HG03378 (cell line): ENCODE measurements at regions not wholly inside any gene's neighbourhood (a gene's known extent, or its start where the extent isn't known, plus 50 kb on each side); places are given as distances from the start of the nearest gene placed in this dataset.
"Not testable (repeated sequence)": the region's sequence is repeated elsewhere in the genome, so short reads cannot be mapped to it uniquely, and the experiment has no call there.

Source experiments
- ATAC-seq: cut with Tn5 transposase; IDR thresholded peaks from one replicate; pipeline ENCODE4 v1.9.1; 2021; ENCODE audit warnings: mild to moderate bottlenecking, moderate library complexity; ENCODE audit not compliant: unreplicated experiment

- ATAC-seq, result no peak
Measured at GRCh38 chr4:73348185-73348584, 55.9 kb upstream of the ALB start.

- no peak for ATAC-seq
Measured at GRCh38 chr4:73347497-73347896, 56.6 kb upstream of the ALB start.

GRCh38 chr4:73345399-73345975 is 58.6 kb upstream of the ALB start:
- ATAC-seq, result no peak

DNA sequence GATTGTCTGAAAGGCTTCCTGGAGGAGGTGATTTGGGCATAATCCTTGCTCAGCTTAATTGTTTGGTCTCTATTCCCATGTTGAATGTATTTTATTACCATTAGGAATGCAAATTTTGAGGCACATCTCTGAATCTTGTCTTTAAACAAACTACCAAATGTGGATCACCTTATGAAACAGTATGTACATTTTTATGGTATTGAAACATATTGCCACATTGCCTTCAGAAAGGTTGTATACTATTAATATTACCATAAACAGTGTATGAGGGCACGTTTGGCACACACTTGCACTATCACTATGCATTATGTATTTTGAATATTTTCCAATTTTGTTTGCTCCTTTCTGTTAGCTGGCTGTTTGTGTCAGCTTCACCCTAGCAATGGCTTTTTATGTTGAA is 60.0 kb upstream of the ALB start:
- no peak for ATAC-seq

GRCh38 chr4:73343432-73343831 is 60.7 kb upstream of the ALB start:
- ATAC-seq, result no peak

- ATAC-seq, result peak; percentile 54
Measured at GRCh38 chr4:73341454-73341853, 62.6 kb upstream of the ALB start.

GRCh38 chr4:73340917-73341316 is 63.2 kb upstream of the ALB start:
- ATAC-seq, result no peak

GRCh38 chr4:73335679-73336078 is 68.4 kb upstream of the ALB start:
- ATAC-seq, result no peak

- ATAC-seq, result not testable (repeated sequence)
Measured at GRCh38 chr4:73332012-73332411, 72.1 kb upstream of the ALB start.

DNA sequence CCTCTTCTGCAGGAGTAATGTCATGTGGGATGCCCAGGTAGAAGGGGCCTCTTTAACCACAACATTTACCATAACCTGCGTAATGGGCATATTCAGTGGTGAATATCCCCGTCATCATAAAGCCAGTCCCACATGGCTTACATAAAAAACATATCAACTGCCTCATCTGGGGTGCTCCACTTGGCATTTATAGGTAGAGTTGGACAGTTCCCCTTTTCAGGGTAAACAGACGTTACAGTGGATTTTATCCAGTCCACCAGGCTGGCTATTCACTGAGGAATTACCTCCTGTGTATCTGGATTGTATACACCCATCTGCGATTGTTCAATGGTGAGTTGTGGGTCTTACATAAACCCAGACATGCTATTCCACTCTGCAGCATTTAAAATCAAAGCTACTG is 70.7 kb upstream of the ANKRD17 start:
- no peak for ATAC-seq

DNA sequence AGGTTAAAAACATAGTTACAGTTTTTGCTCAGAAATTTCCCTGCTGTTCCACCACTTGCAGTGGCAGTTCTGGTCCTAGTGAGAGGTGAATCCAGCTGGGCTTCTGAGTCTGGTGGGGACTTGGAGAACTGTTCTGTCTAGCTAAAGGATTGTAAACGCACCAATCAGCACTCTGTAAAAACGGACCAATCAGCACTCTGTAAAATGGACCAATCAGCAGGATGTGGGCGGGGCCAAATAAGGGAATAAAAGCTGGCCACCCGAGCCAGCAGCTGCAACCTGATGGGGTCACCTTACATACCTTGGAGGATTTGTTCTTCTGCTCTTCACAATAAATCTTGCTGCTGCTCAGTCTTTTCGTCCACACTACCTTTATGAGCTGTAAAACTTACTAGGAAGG is 67.2 kb upstream of the ANKRD17 start:
- ATAC-seq, result not testable (repeated sequence)

- ATAC-seq, result no peak
Measured at GRCh38 chr4:73317092-73317491, 58.5 kb upstream of the ANKRD17 start.

DNA sequence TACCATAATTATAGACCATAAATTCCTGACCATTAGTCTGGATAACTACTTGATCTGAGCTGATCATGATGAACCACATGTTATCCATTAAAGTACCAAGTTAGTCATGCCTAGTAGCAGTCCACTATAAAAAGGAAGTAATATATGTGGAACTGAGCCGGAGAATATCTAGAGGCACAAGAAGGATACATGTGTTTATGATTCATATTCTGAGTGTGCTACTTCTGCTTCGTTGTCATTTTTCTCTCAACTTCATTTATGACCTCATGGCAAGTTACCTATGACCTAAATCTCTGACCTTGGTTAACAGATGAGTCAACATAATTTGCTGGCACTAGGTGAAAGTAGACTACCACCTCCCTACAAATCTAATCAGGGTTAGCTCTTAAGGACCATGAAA is 56.5 kb upstream of the ANKRD17 start:
- no peak for ATAC-seq

DNA sequence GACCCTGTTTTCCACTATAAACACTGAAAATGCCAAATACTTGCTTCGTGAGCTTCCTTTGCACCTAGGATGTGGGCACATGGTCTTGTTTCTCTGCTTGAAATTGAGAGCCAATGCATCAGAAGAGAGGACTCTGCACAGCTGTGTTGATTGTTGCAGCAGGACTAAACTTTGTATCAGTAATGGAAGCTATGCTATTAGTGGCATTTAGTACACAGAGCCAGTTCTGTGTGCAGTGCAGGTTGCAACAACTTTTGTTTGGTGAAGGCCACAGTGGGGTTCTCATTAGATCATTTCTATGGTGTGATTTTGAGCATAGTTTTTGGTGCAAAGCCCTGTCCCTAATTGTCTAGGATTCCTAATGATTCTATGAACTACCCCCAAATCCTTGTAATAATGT is 54.4 kb upstream of the ANKRD17 start:
- no peak for ATAC-seq

DNA sequence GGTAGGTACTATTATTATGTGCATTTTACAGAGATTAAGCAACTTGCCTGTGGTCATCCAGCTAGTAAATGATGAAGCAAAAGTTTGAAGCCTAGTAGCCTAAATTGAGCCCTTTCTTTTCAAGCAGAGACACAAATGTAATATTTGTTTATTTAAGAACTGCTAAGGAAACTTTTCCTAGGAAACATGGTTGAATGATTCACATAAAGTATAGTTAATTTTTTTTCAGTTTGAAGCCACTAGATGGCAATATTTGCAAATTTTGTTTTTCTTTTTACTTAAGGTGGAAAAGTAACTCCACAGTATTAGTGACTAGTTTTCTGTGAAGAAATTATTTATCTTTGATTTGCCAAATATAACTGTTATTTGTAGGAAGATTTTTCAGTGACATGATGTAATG is 52.8 kb upstream of the ANKRD17 start:
- ATAC-seq, result no peak

- ATAC-seq, result no peak
Measured at GRCh38 chr4:73309211-73309610, 50.6 kb upstream of the ANKRD17 start.
